ENCODE measurements at regions not wholly inside any gene's neighbourhood (a gene's known extent, or its start where the extent isn't known, plus 50 kb on each side); places are given as distances from the start of the nearest gene placed in this dataset.
"Not testable (repeated sequence)": the region's sequence is repeated elsewhere in the genome, so short reads cannot be mapped to it uniquely, and the experiment has no call there.

DNA sequence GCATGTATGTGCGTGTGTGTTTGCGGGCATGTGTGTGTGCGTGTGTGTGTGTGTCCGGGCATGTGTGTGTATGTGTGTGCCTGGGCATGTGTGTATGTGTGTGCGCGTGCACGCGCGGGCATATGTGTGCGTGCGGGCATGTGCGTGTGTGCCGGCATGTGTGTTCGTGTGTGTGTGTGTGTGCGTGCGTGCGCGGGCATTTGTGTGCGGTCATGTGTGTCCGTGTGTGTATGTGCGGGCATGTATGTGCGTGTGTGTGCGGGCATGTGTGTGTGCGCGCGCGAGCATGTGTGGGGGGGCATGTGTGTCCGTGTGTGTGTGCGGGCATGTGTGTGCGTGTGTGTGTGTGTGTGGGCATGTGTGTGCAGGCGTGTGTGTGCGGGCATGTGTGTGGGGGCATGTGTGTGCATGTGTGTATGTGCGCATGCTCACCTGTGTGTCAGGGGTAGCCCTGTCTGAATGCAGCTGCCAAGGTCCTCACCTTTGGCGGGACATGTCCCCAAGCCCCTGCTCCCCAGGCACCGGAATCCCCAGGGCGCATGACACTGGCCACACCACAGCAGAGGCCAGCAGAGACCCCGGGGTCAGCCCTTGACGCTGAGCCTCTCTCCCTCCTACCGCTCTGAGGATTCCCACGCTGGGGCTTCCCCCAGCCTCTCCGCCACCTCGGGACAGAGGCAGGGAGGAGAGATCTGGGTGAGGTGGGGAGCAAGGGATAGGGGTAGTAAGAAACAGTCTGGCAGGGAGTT, 109.5 kb upstream of the NCOR2 start:
- in situ Hi-C loops (cut with MboI; ENCODE audit: low sequenced_read_pairs): no loop called here

DNA sequence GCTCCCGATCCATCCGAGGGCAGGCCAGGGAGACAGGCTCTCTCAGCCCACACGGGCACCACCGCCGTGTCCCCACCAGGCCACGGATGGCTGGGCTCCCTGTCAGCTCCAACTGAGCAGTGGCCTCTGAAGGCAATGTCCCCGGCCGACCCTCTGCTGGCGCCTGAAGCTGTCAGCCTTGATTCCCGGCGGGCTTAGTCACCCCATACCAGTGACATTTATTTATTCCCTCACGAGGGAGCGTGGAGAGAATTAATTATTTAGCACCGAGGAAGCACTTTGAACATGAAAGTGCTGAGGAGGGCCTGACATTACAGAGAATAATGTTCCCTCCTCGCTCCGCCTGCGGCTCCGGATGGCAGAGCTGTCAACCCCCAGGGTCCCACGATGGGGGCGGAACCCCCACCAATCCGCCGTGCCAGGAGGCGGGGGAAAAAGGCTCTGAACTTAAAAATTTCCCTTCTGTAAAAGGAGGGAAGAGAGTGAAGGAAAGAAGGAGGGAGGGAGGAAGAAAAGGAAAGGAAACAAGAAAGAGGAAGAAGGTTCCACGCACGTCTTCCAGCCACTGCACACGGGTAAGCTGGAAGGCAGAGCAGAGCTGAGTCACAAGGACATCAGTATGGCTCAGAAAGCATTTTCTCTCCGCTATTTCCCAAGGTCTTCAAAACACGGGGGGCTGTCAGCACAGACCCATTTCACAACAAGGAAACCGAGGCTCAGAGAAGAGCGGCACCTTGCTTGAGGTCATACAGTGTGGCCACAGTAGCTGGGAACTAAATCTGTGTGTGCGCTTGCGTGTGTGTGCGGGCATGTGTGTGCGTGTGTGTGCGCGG, 108.7 kb upstream of the NCOR2 start:
- in situ Hi-C loops (cut with MboI; ENCODE audit: low sequenced_read_pairs): no loop called here

DNA sequence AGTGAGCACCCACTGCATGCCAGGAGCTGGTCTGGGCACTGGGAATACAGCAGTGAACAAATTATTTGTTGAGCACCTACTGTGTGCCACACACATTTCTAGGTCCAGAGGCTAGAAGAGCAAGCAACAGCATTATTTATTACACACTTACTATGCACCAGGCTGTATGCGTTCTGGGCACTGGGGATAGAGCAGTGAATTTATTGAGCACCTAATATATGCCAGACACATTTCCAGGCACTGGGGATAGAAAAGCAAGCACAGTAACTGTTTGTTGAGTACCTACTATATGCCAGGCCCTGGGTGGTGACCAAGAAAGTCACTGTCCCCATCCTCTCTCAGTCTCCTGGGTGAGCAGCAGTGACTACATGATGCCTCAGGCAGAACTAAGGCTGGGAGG, 107.5 kb upstream of the NCOR2 start:
- in situ Hi-C loops (cut with MboI; ENCODE audit: low sequenced_read_pairs): no loop called here

DNA sequence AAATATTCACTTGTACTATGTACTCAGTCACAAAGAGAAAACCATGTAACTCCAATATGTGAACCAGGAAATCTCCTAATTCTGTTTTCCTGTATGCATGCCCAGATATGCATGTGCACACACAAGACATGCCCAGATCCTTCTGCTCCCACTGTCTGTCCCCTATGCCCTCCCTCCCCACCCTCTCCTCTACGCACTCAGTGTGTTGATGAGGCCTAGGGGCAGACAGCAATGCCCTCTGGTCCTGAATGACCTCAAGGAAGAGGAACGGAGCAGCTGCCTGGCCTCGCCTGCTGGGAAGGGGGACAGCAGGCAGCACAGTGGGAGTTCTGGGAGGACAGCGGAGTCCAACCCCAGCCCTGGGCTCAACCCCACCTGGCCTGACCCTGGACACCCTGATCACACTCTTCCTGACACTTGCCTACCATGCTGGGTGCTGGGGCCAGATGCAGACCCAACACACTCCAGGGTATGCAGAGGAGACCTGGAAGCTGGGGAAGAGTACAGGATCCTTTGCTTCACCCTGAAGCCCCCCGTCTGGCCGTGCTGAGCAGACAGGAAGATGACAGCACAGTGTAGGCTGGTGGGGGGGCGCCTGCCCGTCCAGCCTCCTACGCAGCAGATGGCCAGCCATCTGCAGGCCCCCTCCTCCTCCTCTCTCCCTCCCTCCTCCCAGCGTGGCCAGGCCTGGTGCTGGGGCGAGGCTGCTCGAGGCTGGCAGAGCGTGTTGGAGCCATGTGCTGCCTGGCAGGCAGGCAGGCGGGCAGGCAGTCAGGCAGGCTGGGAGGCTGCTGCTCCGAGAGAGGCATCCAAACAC, 106.6 kb upstream of the NCOR2 start:
- in situ Hi-C loops (cut with MboI; ENCODE audit: low sequenced_read_pairs): no loop called here

DNA sequence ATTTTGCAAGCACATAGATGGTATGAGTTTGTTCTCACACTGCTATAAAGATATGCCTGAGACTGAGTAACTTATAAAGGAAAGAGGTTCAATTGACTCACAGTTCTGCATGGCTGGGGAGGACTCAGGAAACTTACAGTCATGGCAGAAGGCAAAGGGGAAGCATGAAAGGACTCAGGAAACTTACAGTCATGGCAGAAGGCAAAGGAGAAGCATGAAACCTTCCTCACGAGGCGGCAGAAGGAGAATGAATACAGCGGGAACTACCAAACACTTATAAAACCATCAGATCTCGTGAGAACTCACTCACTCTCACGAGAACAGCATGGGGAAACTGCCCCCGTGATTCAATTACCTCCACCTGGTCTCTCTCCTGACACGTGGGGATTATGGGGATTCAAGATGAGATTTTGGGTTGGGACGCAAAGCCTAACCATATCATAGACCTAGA, 101.9 kb upstream of the NCOR2 start:
- in situ Hi-C loops (cut with MboI; ENCODE audit: low sequenced_read_pairs): not testable (repeated sequence)

DNA sequence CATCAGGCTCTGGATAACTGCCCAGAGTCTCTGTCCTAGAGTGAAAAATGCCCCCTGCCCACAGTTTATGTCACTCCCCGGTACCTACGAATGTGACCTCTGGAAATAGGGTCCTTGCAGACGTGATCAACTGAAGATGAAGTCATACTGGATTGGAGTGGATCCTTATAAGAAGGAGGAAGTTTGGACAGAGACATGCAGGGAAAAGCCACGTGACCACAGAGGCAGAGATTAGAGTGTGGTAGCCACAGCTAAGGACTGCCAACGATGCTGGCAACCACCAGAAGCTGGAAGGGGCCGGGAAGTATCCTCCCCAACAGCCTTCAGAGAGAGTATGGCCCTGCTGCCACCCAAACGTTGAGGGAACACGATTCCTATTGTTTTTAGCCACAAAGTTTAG, 101.2 kb upstream of the NCOR2 start:
- in situ Hi-C loops (cut with MboI; ENCODE audit: low sequenced_read_pairs): no loop called here

DNA sequence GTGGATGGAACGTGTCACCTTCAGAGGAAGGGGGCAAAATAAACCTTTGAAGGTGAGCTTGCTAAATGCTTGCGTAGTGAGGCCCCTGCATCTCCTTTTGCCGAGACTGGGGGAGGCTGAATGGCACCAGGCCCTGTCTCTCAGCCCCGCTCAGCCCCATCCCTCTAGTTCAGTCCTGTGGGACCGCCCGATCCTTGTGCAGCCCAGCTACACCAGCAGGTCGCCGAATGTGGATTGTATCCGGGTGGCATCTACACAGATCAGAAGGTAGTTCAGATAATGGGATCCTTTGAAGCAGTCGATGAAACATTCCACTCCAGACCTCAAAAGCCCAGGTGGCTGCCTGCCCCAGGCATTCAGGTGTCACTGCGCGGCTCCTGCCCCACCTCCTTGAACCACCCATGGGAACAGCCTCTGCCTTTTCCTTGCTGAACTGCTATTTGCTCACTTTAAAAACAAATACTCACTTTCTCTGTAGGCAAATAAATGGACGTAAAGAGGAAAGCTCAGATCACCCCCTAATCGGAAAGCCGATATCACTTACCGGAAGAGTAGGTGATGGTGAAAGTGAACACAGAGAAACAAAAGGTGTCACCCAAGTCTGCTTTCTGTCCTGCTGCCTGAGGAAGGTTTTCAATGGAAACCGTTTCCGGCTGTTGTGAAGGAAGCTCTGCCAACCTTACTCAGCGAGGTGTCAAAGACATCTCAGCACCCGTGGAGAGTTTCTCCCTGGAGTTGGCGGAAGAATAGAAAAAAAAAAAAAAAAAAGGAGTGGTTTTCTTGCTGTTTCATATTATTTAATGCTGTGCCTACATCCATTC, 100.3 kb upstream of the NCOR2 start:
- in situ Hi-C loops (cut with MboI; ENCODE audit: low sequenced_read_pairs): no loop called here

DNA sequence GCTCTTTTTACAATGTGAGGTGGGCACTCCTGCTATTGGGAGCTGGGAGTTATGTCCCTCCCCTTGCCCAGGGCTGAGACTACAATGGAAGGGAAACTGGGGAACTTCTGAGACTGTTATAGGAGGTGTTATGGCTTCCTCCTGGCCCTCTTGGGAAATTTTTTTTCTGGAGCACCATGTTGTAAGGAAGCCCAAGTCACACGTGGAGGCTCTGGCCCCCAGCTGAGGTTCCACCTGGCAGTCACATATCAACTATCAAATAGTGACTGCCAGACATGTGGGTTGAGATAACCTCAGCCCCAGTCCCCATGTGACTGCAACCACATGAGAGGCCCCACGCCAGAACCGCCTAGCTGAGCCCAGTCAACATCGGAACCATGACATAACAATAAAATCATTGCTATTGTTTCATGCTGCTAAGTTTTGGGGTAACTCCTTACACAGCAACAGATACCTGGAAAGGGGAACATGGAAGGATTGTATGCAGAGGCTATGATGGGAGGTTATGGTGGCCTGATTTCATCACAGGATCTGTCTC, 99.4 kb upstream of the NCOR2 start:
- in situ Hi-C loops (cut with MboI; ENCODE audit: low sequenced_read_pairs): no loop called here

DNA sequence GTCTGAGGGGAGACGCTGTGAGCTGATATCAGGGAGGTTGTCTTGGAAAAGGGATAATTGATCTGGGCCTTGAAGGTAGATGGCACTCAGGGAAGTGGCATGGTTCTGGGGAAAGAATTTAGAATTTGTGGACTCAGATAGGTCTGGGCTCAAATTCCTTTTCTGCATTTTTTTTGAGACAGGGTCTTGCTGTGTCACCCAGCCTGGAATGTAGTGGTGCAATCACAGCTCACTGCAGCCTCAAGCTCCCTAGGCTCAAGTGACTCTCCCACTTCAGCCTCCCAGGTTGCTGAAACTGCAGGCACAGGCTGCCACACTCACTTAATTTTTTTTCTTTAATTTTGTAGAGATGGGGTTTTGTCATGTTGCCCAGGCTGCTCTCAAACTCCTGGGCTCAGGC, 98.1 kb upstream of the NCOR2 start:
- in situ Hi-C loops (cut with MboI; ENCODE audit: low sequenced_read_pairs): no loop called here

DNA sequence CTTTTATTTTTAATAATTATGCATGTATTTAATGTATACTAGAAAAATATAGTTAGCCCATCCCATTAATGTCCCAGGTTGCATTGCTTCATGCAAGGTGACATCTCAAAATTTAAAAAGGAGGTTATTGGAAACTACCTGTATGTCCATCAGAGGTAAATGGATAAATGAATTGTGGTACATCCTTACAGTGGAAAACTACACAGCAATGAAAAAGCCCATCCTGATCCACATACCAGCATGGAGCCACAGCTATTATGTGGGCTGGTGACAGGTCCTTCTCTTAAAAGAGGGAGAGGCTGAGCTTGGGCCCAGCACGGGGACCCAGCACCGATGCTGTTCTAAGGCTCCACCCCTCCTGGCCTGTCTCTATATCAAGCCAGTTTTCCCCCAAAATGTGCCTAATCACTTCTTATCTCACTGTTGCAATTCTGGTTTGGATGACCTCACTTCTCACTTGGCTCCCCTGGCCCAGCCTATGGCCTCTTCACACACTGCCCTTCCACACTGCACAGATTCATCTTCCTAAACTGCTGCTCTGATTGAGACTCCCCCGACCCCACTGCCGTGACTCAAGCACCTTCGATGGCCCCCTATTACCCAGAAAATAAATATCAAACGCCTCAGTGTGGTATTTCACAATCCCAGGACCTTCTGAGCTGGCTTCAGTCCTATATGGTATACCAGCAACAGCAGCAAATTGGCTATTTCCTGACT, 97.1 kb upstream of the NCOR2 start:
- in situ Hi-C loops (cut with MboI; ENCODE audit: low sequenced_read_pairs): no loop called here

DNA sequence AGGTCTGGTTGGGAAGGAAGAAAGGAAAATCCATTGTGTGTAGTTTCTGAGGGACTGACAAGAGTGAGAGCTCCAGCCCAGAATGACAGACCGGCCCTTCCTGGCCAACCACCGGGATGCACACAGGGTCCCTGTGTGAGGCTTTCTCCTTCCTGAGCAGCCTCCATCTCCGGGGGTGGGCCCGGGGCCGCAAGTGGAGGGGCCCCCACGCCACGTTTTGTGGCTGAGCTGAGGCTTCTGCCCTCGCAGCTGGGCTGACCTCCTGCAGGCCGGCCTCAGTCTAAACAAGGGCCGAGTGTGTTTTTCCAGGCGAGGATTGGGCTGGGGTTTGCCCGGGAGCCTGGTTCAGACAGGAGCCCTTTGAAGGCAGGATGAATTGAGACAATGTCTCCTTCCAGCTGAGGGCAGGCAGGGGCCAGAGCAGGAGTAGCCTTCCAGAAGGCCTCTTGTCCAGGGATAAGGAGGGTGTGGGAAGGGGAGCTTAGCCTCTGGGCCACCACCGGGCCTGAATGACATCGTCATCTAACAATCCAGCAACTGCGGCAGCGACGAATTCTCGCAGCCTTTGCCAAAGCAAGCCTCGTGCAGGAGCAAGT, 96.5 kb upstream of the NCOR2 start:
- in situ Hi-C loops (cut with MboI; ENCODE audit: low sequenced_read_pairs): no loop called here

DNA sequence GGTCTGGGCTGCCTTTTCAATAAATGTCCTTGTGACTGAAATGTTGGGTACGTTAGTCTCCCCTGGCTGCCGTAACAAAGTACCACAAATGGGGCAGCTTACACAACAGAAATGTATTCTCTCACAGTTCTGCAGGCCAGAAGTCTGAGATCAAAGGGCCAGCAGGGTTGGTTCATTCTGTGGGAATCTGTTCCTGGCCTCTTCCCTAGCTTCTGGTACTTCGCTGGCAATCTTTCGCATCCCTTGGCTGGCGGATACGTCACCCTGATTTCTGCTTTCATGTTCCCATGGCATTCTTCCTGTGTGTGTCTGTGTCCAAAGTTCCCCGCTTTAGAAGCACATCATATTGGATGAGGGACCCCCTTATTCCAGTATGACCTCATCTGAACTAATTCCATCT, 95.8 kb upstream of the NCOR2 start:
- in situ Hi-C loops (cut with MboI; ENCODE audit: low sequenced_read_pairs): no loop called here

DNA sequence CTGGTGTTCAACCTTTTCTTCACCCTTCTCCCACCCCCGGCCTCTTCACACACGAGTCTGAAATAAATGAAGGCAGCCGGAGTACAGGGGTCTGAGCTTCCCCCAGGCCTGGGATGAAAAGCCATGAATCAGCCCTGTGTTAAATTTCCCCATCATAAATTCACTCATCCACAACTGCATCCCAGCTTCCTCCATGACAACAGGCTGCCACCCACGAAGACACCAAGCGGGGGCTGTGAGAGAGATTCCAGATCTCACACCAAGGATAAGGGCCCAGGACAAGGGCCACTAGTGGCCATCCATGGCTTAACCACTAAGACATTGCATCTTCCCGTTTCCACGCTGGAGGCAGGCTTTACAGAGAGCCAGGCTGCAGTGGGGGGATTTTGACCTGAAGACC, 93.9 kb upstream of the NCOR2 start:
- in situ Hi-C loops (cut with MboI; ENCODE audit: low sequenced_read_pairs): no loop called here

DNA sequence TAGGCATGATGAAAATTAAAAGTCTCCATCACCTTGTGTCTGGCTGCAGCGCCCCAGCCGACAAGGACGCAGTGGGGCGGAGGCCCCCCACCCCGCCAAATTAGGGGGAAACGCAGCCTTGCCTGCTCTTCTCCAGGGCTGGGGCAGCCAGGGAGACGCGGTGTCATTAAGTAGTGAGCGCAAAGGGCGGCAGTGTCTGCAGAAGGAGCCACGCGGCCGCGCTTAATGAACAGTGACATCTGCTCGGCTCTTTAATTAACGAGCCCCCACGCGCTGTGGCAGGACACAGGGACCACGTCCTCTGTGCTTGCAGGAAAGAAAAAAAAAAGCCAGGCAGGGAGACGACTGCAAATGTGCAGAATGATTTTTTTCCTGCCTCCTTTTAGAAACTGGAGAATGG, 93.4 kb upstream of the NCOR2 start:
- in situ Hi-C loops (cut with MboI; ENCODE audit: low sequenced_read_pairs): no loop called here

DNA sequence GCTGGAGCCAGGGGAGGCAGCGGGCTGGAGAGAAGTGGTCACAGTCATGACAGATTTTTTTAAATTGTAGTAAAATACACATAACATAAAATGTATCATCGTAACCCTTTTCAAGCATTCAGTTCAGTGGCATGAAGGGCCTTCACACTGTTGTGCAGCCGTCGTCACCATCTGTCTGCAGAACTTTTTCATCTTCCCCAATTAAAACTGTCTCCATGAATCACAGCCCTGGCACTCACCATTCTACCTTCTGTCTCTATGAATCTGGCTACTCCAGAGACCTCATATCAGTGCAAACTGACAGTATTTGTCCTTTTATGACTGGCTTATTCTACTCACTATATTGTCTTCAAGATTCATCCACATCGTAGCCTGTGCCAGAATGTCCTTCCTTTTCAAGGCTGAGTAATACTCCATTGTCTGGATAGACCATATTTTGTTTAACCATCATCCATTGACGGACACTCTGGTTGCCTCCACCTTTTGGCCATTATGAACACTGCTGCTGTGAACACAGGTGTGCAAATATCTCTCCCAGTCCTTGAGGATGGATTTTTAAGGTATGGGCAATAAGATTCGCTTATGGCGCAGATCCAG, 91.5 kb upstream of the NCOR2 start:
- in situ Hi-C loops (cut with MboI; ENCODE audit: low sequenced_read_pairs): no loop called here

DNA sequence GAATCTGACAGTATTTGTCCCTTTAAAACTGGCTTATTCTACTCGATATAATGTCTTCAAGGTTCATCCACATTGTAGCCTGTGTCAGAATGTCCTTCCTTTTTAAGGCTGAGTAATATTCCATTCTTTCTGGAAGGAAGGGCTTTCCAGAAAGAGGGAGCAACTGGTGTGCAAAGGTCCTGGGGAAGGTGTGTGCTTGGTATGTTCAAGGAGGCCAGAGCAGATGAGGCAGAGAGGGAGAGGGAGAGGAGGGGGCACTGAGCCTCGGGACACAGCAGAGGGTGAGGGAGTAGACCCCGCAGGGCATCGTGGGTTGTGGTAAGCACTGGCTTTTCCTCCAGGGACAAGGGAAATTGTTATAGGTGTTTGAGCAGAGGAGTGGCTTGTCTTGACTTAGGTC, 90.9 kb upstream of the NCOR2 start:
- in situ Hi-C loops (cut with MboI; ENCODE audit: low sequenced_read_pairs): no loop called here

DNA sequence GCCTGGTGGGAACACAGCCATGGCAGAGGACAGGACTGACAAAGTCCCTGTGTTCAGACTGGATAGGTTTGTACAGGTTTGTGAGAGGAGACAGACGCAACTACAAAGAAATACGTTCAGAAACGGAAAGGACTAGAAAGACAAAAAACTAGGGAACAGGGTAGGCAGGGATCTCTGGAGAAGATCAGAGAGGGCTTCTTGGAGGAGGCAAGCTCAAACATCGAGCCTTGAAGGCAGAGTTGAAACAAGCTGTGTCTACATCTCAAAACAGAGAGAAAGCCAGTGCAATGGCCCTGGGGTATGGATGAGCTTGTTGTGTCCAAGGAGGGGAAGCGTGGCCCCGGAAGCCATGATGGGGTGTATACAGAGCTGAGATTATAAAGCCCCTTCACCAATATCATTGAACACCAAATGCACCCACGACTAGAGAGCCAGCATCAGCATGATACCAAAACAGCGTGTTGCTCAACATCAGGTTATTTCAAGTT, 89.6 kb upstream of the NCOR2 start:
- in situ Hi-C loops (cut with MboI; ENCODE audit: low sequenced_read_pairs): no loop called here

DNA sequence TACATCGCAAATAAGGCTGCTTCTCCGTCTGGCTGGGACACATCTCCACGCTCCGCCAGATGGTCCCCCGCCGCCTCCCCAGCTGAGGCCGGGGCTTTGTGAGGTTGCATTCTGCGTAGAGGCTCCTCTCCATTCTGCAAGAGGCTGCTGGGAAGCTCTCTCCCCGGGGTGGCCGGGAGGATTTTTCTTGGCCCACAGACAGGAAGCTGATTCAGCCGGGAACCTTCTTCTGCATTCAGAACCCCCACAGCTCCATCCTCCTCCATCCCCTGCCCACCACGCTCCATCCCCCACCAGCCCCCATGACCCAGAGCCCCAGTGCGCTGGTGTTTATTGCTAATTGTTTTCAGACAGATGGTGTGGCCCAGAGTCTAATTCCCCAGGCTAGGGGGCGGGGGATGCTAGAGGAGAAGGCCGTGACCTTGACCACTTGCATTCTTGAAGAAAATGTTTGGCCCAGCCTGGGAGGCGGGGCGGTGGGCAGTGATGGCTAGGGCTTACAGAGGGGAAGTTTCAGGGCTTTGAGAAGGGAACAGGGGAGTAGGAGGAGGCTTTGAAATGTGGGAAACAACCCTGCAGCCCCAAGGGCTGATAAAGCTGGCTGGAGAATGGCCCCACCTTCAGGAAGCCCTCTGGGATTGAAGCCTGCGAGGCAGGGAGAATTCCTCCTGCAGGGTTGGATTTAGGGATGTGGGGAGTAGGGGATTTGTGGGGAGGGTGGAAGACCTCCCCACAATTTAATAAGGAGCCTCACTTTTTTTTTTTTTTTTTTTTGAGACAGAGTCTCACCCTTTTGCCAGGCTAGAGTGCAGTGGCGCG, 88.5 kb upstream of the NCOR2 start:
- in situ Hi-C loops (cut with MboI; ENCODE audit: low sequenced_read_pairs): no loop called here

Data from HL-60/S4 treated with phorbol 12-myristate 13-acetate at 8.2 ng/mL for 4 days and 3 days (cell line).